GM10266 (cell line): ENCODE measurements at regions not wholly inside any gene's neighbourhood (a gene's known extent, or its start where the extent isn't known, plus 50 kb on each side); places are given as distances from the start of the nearest gene placed in this dataset.

Source experiments
- DNase-seq: peaks from one replicate; pipeline ENCODE4 v3.0.0; 2012; ENCODE audit errors: extremely low spot score
- TF ChIP-seq, protein P1 (sequence below): IDR thresholded peaks from 2 replicates; pipeline ENCODE4 v1.5.1; 2012; ENCODE audit warnings: mild to moderate bottlenecking, low read depth; ENCODE audit not compliant: control insufficient read depth, insufficient read depth; ENCODE audit errors: missing control alignments

DNA sequence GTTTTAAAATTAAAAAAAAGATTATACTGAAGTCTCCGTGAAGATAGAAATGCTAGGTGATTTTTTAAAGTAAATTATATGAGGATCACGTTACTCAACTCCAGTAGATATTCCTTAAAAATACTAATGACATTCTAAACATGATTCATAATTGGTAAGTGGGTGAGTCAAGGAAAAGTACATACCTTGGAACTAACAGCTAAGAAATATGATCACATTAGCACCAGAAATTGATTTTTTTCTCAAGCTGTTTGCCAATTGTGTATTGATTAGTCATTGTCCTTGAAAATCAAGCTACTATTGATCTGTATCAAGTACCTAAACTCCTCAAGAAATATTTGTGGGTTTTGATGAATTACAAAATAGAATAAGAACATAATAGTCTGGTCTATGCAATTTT lies 362.6 kb upstream of the PPP1R2C start:
- TF ChIP-seq, protein P1, sequence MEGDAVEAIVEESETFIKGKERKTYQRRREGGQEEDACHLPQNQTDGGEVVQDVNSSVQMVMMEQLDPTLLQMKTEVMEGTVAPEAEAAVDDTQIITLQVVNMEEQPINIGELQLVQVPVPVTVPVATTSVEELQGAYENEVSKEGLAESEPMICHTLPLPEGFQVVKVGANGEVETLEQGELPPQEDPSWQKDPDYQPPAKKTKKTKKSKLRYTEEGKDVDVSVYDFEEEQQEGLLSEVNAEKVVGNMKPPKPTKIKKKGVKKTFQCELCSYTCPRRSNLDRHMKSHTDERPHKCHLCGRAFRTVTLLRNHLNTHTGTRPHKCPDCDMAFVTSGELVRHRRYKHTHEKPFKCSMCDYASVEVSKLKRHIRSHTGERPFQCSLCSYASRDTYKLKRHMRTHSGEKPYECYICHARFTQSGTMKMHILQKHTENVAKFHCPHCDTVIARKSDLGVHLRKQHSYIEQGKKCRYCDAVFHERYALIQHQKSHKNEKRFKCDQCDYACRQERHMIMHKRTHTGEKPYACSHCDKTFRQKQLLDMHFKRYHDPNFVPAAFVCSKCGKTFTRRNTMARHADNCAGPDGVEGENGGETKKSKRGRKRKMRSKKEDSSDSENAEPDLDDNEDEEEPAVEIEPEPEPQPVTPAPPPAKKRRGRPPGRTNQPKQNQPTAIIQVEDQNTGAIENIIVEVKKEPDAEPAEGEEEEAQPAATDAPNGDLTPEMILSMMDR, result no peak
- DNase-seq, result no peak

- TF ChIP-seq, protein P1, result no peak
- DNase-seq, result no peak
Measured at GRCh38 chrX:43141885-43142284, 363.9 kb upstream of the PPP1R2C start.

- no peak for DNase-seq
- TF ChIP-seq, protein P1, result no peak
Measured at GRCh38 chrX:43148305-43148704, 370.3 kb upstream of the PPP1R2C start.

GRCh38 chrX:43165343-43165920 lies 387.5 kb upstream of the PPP1R2C start:
- no peak for DNase-seq
- TF ChIP-seq, protein P1, result no peak

- TF ChIP-seq, protein P1, result no peak
- DNase-seq, result no peak
Measured at GRCh38 chrX:43166874-43167273, 388.9 kb upstream of the PPP1R2C start.

GRCh38 chrX:43175434-43175833 lies 397.5 kb upstream of the PPP1R2C start:
- TF ChIP-seq, protein P1, result no peak
- no peak for DNase-seq

GRCh38 chrX:43176686-43177085 lies 398.7 kb upstream of the PPP1R2C start:
- no peak for DNase-seq
- TF ChIP-seq, protein P1, result no peak
